ENCODE measurements at regions not wholly inside any gene's neighbourhood (a gene's known extent, or its start where the extent isn't known, plus 50 kb on each side); places are given as distances from the start of the nearest gene placed in this dataset.

- no peak for TF ChIP-seq CTCF (IDR thresholded peaks at IDR 0.05; ENCODE audit: insufficient read depth, low read length)
- no peak overlapping the region for H3K4me3 ChIP-seq (ENCODE audit: low read depth, low read length)
- DNase-seq (ENCODE audit: low read depth), result no peak
Observed at GRCh38 chr3:76026379-76026778, 241.0 kb upstream of the ZNF717 start.

- DNase-seq (ENCODE audit: low read depth), result no peak
- H3K4me3 ChIP-seq (ENCODE audit: low read depth, low read length), result no peak overlapping the region
- no peak for TF ChIP-seq CTCF (IDR thresholded peaks at IDR 0.05; ENCODE audit: insufficient read depth, low read length)
Observed at GRCh38 chr3:76028774-76029173, 243.4 kb upstream of the ZNF717 start.

- no peak overlapping the region for H3K4me3 ChIP-seq (ENCODE audit: low read depth, low read length)
- no peak for TF ChIP-seq CTCF (IDR thresholded peaks at IDR 0.05; ENCODE audit: insufficient read depth, low read length)
- no peak for DNase-seq (ENCODE audit: low read depth)
Observed at GRCh38 chr3:76034649-76035048, 249.3 kb upstream of the ZNF717 start.

GRCh38 chr3:76035117-76035516, 249.8 kb upstream of the ZNF717 start:
- H3K4me3 ChIP-seq (ENCODE audit: low read depth, low read length), result no peak overlapping the region
- no peak for TF ChIP-seq CTCF (IDR thresholded peaks at IDR 0.05; ENCODE audit: insufficient read depth, low read length)
- DNase-seq (ENCODE audit: low read depth), result no peak

GRCh38 chr3:76038949-76039348, 253.6 kb upstream of the ZNF717 start:
- TF ChIP-seq CTCF (IDR thresholded peaks at IDR 0.05; ENCODE audit: insufficient read depth, low read length), result no peak
- no peak overlapping the region for H3K4me3 ChIP-seq (ENCODE audit: low read depth, low read length)
- no peak for DNase-seq (ENCODE audit: low read depth)

- no peak overlapping the region for H3K4me3 ChIP-seq (ENCODE audit: low read depth, low read length)
- DNase-seq (ENCODE audit: low read depth), result no peak
- TF ChIP-seq CTCF (IDR thresholded peaks at IDR 0.05; ENCODE audit: insufficient read depth, low read length), result no peak
Observed at GRCh38 chr3:76039431-76039830, 254.1 kb upstream of the ZNF717 start.

- no peak for TF ChIP-seq CTCF (IDR thresholded peaks at IDR 0.05; ENCODE audit: insufficient read depth, low read length)
- no peak overlapping the region for H3K4me3 ChIP-seq (ENCODE audit: low read depth, low read length)
- DNase-seq (ENCODE audit: low read depth), result no peak
Observed at GRCh38 chr3:76040946-76041345, 255.6 kb upstream of the ZNF717 start.

Data from fibroblast of the aortic adventitia (primary cell).